ENCODE measurements at regions not wholly inside any gene's neighbourhood (a gene's known extent, or its start where the extent isn't known, plus 50 kb on each side); places are given as distances from the start of the nearest gene placed in this dataset.

DNA sequence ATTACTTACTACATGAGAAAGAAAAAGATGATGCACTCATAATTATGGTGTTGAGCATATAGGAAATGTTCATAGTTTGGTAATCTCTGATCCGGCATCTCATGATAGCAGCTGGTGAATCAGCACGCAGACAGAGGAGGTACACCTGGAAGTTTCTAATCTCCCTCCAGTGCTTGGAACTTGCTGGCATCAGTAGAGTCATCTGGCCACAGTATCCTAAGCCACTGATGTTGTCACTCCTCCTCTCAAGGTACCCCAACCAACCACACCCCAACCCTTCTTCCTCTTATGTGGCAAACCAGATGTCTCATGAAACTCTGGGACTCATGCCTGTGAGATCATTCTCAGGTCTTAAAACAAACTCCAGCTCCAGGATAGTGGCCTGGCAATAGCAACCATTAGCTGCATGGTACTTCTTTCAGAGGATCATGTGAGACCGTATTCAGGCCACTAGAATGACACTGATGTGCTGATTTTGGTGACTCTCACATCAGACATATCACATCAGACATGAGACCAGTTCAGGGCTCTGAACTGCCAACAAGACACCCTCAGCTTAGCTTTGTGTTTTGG is 143.0 kb downstream of the RASSF9 start:
- no peaks in the 10 kb centered on the region for H3K4me1 Mint-ChIP-seq
- H3K4me3 Mint-ChIP-seq = no peak overlapping the region
- no peaks in the 10 kb centered on the region for H3K36me3 Mint-ChIP-seq
- Histone ChIP-seq H3K27me3 (ENCODE audit: control insufficient read depth, insufficient read depth, low read length) (no peaks in the 10 kb centered on the region), H3K36me3 (ENCODE audit: control insufficient read depth, insufficient read depth, low read length) (no peaks in the 10 kb centered on the region), H3K27ac (ENCODE audit: insufficient read depth, low read length, poor library complexity, severe bottlenecking) (no peak overlapping the region), H3K9me3 (ENCODE audit: control insufficient read depth in 2 of 2, low read length in 2 of 2) (peaks cover 0 to 2% of the 10 kb centered on the region in 2 experiments), H3K4me1 (ENCODE audit: control insufficient read depth, insufficient read depth, low read length, poor library complexity, severe bottlenecking) (no peaks in the 10 kb centered on the region), H3K4me3 (ENCODE audit: low read depth, low read length) (no peak overlapping the region)
- ATAC-seq (ENCODE audit: low read depth in 2 of 2) (no peak), DNase-seq (no peak)
- H3K27me3 Mint-ChIP-seq = no peaks in the 10 kb centered on the region
- no peak overlapping the region for H3K27ac Mint-ChIP-seq
- peaks cover 0 to 11% (median 4%) of the 10 kb centered on the region in 7 donors for H3K9me3 Mint-ChIP-seq

DNA sequence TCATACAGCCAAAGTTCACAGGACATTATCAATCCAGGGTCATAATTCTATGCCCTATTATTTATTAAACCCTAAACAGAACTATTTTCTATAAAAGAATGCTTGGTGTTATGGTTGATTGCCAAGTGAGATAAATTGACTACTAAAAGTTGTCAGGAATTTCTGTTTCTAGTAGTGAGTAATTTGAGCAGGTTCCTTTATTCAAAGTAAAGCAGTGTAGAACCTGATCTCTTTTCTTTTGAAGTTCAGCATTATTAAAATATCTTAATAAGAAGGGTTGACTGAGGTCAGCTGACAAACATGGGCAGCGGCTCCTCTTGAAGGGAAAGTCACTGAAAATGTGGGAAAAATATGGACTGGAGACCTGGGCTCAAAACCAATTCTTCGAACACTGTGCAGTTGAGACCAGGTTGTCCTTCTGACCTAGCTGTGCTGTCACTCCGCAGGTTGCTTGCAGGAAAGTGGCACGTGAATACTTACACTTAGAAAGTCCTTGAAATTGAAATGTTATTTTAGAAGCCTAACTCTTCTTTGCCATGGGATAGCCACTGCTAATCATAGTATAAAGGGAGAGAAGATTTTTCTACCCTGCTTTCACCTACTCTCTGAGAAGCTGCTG is 141.0 kb downstream of the RASSF9 start:
- no peak for ATAC-seq (ENCODE audit: low read depth in 2 of 2)
- peaks cover 0 to 14% (median 3%) of the 10 kb centered on the region in 7 donors for H3K9me3 Mint-ChIP-seq
- H3K4me3 Mint-ChIP-seq = no peak overlapping the region

DNA sequence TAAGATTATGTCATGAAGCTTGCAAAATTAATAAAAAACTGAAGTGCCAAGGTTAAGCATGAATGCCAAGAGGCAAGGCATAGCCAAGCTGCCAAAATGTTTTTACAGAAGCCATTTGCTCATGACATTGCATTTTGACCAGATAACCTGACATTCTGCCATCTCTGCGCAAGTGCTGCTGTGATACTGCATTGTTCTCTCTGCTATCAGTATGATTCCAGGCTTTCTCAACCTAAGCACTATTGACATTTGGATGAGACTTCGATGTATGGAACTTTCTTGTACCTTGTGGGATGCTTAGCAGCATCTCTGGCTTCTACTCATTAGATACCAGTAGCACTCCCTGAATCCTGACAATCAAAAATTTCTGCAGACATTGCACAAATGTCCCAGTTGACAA is 139.2 kb downstream of the RASSF9 start:
- no peak for ATAC-seq (ENCODE audit: low read depth in 2 of 2)

More for the DNA sequence above, 141.0 kb downstream of the RASSF9 start:
- peaks cover 0 to 2% of the 10 kb centered on the region in 2 experiments for H3K9me3 ChIP-seq (ENCODE audit: control insufficient read depth in 2 of 2, low read length in 2 of 2)
- Mint-ChIP-seq H3K36me3 (no peaks in the 10 kb centered on the region), H3K27ac (no peak overlapping the region), H3K27me3 (no peaks in the 10 kb centered on the region), H3K4me1 (no peaks in the 10 kb centered on the region)
- no peaks in the 10 kb centered on the region for H3K36me3 ChIP-seq (ENCODE audit: control insufficient read depth, insufficient read depth, low read length)
- no peaks in the 10 kb centered on the region for H3K27me3 ChIP-seq (ENCODE audit: control insufficient read depth, insufficient read depth, low read length)
- DNase-seq = no peak
- H3K27ac ChIP-seq (ENCODE audit: insufficient read depth, low read length, poor library complexity, severe bottlenecking) = no peak overlapping the region
- no peaks in the 10 kb centered on the region for H3K4me1 ChIP-seq (ENCODE audit: control insufficient read depth, insufficient read depth, low read length, poor library complexity, severe bottlenecking)
- no peak overlapping the region for H3K4me3 ChIP-seq (ENCODE audit: low read depth, low read length)

DNA sequence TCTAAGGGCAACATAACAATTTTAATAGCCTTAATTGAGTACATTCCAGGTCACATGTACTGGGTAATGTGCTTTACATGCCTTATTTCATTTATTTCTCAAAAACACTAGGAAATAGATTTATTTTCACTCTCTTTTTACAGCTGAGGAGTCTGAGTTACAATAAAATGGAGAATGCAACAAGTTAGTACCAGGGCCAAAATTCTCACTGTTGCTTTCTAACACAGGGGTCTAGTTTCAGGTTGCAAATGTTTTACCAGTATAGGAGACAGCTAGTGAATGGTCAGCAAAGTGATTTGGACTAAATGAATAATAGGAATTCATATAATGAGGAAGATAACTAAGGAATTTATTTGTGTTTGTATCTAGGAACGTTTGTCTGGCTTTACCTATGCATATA is 137.3 kb downstream of the RASSF9 start:
- Mint-ChIP-seq H3K4me3 (no peak overlapping the region), H3K9me3 (peaks cover 0 to 23% (median 9%) of the 10 kb centered on the region in 7 donors), H3K36me3 (no peaks in the 10 kb centered on the region), H3K27ac (no peak overlapping the region), H3K27me3 (no peaks in the 10 kb centered on the region), H3K4me1 (no peaks in the 10 kb centered on the region)
- Histone ChIP-seq H3K27ac (ENCODE audit: insufficient read depth, low read length, poor library complexity, severe bottlenecking) (no peak overlapping the region), H3K9me3 (ENCODE audit: control insufficient read depth in 2 of 2, low read length in 2 of 2) (no peaks in the 10 kb centered on the region), H3K36me3 (ENCODE audit: control insufficient read depth, insufficient read depth, low read length) (no peaks in the 10 kb centered on the region), H3K27me3 (ENCODE audit: control insufficient read depth, insufficient read depth, low read length) (no peaks in the 10 kb centered on the region), H3K4me1 (ENCODE audit: control insufficient read depth, insufficient read depth, low read length, poor library complexity, severe bottlenecking) (no peaks in the 10 kb centered on the region), H3K4me3 (ENCODE audit: low read depth, low read length) (no peak overlapping the region)
- DNase-seq (no peak), ATAC-seq (ENCODE audit: low read depth in 2 of 2) (no peak)

More for the DNA sequence above, 139.2 kb downstream of the RASSF9 start:
- Histone ChIP-seq H3K27me3 (ENCODE audit: control insufficient read depth, insufficient read depth, low read length) (no peaks in the 10 kb centered on the region), H3K9me3 (ENCODE audit: control insufficient read depth in 2 of 2, low read length in 2 of 2) (no peaks in the 10 kb centered on the region), H3K4me1 (ENCODE audit: control insufficient read depth, insufficient read depth, low read length, poor library complexity, severe bottlenecking) (no peaks in the 10 kb centered on the region), H3K4me3 (ENCODE audit: low read depth, low read length) (no peak overlapping the region), H3K36me3 (ENCODE audit: control insufficient read depth, insufficient read depth, low read length) (no peaks in the 10 kb centered on the region), H3K27ac (ENCODE audit: insufficient read depth, low read length, poor library complexity, severe bottlenecking) (no peak overlapping the region)
- H3K4me1 Mint-ChIP-seq = no peaks in the 10 kb centered on the region
- H3K4me3 Mint-ChIP-seq = no peak overlapping the region
- H3K36me3 Mint-ChIP-seq = no peaks in the 10 kb centered on the region
- H3K9me3 Mint-ChIP-seq = peaks cover 0 to 19% (median 5%) of the 10 kb centered on the region in 7 donors
- no peaks in the 10 kb centered on the region for H3K27me3 Mint-ChIP-seq
- DNase-seq = no peak
- H3K27ac Mint-ChIP-seq = no peak overlapping the region

DNA sequence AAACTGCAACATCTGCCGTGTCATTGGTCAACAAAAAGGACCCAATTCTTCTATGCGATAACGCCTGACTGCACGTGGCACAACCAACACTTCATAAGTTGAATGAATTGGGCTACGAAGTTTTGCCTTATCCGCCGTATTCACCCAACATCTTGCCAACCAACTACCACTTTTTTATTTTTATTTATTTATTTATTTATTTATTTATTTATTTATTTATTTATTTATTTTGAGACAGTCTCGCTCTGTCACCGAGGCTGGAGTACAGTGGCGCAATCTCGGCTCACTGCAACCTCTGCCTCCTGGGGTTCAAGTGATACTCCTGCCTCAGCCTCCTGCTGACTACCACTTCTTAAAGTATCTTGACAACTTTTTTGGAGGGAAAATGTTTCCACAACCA is 127.4 kb downstream of the RASSF9 start:
- Mint-ChIP-seq H3K27me3 (no peaks in the 10 kb centered on the region), H3K36me3 (no peaks in the 10 kb centered on the region), H3K9me3 (peaks cover 0 to 13% (median 5%) of the 10 kb centered on the region in 7 donors), H3K4me3 (no peak overlapping the region), H3K27ac (no peak overlapping the region), H3K4me1 (no peaks in the 10 kb centered on the region)
- Histone ChIP-seq H3K9me3 (ENCODE audit: control insufficient read depth in 2 of 2, low read length in 2 of 2) (peaks cover 0 to 12% of the 10 kb centered on the region in 2 experiments), H3K4me3 (ENCODE audit: low read depth, low read length) (no peak overlapping the region), H3K27ac (ENCODE audit: insufficient read depth, low read length, poor library complexity, severe bottlenecking) (no peak overlapping the region), H3K4me1 (ENCODE audit: control insufficient read depth, insufficient read depth, low read length, poor library complexity, severe bottlenecking) (no peaks in the 10 kb centered on the region), H3K36me3 (ENCODE audit: control insufficient read depth, insufficient read depth, low read length) (no peaks in the 10 kb centered on the region), H3K27me3 (ENCODE audit: control insufficient read depth, insufficient read depth, low read length) (no peaks in the 10 kb centered on the region)
- no peak for DNase-seq
- ATAC-seq (ENCODE audit: low read depth in 2 of 2) = no peak

DNA sequence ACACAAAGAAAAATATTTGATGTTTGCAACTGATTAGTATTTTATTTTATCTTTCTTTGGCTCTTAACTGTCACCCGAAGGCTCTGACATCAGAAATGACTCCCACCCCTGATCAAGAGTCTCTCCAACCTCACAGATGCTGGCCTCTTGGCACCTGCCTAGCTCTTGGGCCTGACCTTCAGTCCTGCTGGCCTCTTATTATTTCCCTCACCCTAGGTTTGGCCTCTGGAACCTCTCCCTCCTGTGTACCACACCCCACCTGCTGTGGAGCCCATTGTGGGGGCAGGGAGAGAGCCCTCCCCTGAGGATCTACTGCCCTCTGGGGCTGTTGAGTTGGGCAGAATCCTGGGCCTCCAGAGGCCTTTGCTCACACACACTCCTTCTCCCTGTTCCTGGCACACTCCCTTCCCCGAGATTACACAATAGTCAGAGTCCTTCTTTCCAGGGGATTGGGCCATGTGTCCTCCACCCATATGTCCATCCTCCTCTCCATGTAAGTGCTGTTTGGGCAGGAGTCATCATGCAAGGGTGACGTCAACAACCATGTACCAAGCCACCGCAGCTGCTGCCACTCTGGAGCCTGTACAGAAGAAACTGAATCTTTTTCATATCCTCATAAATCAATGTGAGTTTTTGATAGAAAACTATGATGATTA is 124.3 kb downstream of the RASSF9 start:
- Mint-ChIP-seq H3K4me1 (no peaks in the 10 kb centered on the region), H3K9me3 (peaks cover 2 to 13% (median 4%) of the 10 kb centered on the region in 7 donors), H3K4me3 (no peak overlapping the region), H3K27me3 (no peaks in the 10 kb centered on the region), H3K36me3 (no peaks in the 10 kb centered on the region), H3K27ac (no peak overlapping the region)
- Histone ChIP-seq H3K27ac (ENCODE audit: insufficient read depth, low read length, poor library complexity, severe bottlenecking) (no peak overlapping the region), H3K4me3 (ENCODE audit: low read depth, low read length) (no peak overlapping the region), H3K27me3 (ENCODE audit: control insufficient read depth, insufficient read depth, low read length) (no peaks in the 10 kb centered on the region), H3K9me3 (ENCODE audit: control insufficient read depth in 2 of 2, low read length in 2 of 2) (peaks cover 0 to 8% of the 10 kb centered on the region in 2 experiments), H3K36me3 (ENCODE audit: control insufficient read depth, insufficient read depth, low read length) (no peaks in the 10 kb centered on the region), H3K4me1 (ENCODE audit: control insufficient read depth, insufficient read depth, low read length, poor library complexity, severe bottlenecking) (no peaks in the 10 kb centered on the region)
- ATAC-seq (ENCODE audit: low read depth in 2 of 2) (no peak), DNase-seq (no peak)

DNA sequence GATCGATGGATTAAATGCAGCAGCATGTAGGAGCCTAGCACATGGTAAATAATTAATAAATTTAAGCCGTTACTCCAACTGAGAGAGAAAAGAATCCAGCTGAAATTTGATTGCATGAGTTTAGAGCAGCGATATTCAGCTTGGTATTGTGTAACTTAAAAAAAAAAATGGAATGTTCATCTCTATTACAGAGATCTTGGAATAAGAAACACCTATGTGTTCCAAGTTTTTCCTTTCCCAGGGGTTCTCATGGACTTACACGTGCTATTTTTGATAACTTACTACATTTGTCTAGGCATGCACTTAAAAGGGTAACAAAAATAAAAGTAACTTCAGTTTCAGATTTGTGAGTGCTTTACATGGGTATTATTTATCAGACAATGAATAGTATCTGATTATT is 122.8 kb downstream of the RASSF9 start:
- H3K36me3 Mint-ChIP-seq = no peaks in the 10 kb centered on the region
- H3K9me3 ChIP-seq (ENCODE audit: control insufficient read depth in 2 of 2, low read length in 2 of 2) = peaks cover 0 to 2% of the 10 kb centered on the region in 2 experiments
- DNase-seq (no peak), ATAC-seq (ENCODE audit: low read depth in 2 of 2) (no peak)
- no peaks in the 10 kb centered on the region for H3K4me1 Mint-ChIP-seq
- no peaks in the 10 kb centered on the region for H3K27me3 ChIP-seq (ENCODE audit: control insufficient read depth, insufficient read depth, low read length)
- no peak overlapping the region for H3K27ac ChIP-seq (ENCODE audit: insufficient read depth, low read length, poor library complexity, severe bottlenecking)
- H3K4me3 Mint-ChIP-seq = no peak overlapping the region
- no peaks in the 10 kb centered on the region for H3K4me1 ChIP-seq (ENCODE audit: control insufficient read depth, insufficient read depth, low read length, poor library complexity, severe bottlenecking)
- no peaks in the 10 kb centered on the region for H3K27me3 Mint-ChIP-seq
- H3K4me3 ChIP-seq (ENCODE audit: low read depth, low read length) = no peak overlapping the region
- H3K27ac Mint-ChIP-seq = no peak overlapping the region
- peaks cover 0 to 10% (median 4%) of the 10 kb centered on the region in 7 donors for H3K9me3 Mint-ChIP-seq
- H3K36me3 ChIP-seq (ENCODE audit: control insufficient read depth, insufficient read depth, low read length) = no peaks in the 10 kb centered on the region
